Nucleus accumbens (tissue), 56 donors: ENCODE measurements at regions not wholly inside any gene's neighbourhood (a gene's known extent, or its start where the extent isn't known, plus 50 kb on each side); places are given as distances from the start of the nearest gene placed in this dataset.
"Not testable (repeated sequence)": the region's sequence is repeated elsewhere in the genome, so short reads cannot be mapped to it uniquely, and the experiment has no call there.

Experiments used
- DNase-seq, 56 donors: peaks; one replicate each; lab custom pipeline; 2025; lab: John Stamatoyannopoulos, UW

DNA sequence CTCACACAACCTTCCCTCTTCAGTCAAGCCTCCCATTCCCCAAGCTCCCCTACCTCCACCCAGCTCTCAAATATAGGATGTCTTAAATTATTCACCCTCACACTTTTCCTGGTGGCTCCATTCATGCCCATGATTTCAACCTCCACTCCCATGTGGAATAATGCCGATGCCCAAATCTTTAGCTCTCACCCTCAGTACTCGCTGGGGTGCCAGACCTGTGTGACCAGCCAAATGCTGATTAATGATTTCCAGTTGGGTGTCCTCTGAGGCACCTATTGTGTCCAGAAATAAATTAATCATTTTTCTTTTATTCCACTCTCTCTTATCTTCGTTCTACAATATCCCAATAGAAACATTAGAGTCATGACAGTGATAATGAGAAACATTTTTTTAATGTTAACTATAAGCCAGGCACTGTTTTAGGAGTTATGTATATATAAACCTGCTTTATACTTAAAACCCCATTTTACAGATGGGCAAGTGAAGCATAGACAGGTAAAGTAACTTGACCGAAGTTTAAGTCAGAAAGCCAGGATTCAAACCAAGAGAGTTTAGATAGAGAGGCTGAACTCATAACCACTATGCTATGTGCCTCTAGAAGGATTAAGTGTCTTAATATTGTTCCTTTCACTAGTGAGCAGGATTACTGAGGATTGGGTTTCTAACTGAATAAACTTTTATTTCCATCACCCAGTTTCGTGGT lies 209.7 kb downstream of the DUSP10 start:
- no peak for DNase-seq

DNA sequence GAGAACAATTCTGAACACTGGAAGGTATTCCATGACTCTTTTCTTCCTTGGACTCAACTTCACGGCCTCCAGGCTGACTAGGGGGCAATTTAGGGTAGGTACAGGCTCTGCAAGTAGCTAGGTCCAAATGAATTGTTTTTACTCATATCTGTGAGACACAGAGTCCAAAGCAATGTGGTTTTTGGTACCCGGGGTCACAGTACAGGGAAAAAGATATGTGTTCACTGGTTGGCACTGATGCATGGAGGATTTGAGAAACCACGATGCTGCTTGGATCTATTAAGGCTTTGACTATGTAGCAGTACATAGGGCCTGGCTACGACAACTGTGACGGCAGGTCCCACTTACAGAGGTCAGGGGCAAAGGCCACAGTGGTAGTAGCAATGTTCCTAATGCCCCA lies 200.6 kb downstream of the DUSP10 start:
- no peak for DNase-seq

DNA sequence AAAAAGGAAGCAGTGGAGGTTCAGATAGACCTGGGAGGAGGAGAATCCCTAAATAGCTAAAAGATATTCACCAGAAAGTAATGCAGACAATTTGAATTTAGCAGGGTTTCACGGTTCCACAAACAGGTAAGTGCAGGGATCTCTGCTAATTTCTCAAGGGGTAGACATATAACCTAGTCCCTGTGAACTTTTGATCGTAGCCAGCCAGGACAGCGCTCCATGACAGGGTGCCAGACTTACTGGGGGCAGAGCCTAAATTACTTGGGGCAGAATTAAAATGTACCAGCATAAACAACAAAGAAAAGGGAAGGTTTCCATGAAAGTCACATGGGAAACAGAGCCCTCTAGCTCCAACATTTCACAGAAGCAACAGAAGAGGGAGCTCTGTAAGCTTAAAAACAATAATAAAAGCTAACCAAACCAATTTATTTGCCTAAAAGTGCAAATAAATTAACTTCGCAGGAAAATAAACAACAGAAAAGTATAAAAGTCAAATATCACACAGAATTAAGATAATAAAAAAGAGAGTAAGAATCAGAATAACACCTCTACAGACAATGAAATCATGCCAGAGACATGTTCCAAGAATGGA lies 198.3 kb downstream of the DUSP10 start:
- DNase-seq, result peak in 2 of 56 donors; percentile 1 to 4

DNA sequence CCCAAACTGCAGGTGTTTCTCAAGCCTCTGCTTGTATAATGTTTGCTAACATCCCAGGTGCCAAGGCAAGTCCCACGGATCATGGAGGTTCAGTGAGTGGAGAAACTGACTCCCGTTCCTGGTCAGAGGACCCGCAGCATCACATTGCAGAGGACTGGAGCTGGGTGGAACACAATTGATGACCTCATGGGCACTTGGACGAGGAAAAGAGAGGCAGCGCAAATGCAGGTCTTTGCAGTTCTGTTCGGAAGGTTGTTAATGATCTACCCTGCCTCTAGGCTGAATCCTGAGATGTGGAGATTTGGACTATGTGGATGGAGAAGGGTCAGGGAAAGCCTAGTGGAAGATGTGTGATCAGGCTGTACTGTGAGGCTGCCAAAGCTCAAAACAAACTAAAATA lies 192.9 kb downstream of the DUSP10 start:
- no peak for DNase-seq

GRCh38 chr1:221549815-221550214 lies 192.1 kb downstream of the DUSP10 start:
- DNase-seq, result no peak

GRCh38 chr1:221552792-221553191 lies 189.1 kb downstream of the DUSP10 start:
- not testable (repeated sequence) for DNase-seq

DNA sequence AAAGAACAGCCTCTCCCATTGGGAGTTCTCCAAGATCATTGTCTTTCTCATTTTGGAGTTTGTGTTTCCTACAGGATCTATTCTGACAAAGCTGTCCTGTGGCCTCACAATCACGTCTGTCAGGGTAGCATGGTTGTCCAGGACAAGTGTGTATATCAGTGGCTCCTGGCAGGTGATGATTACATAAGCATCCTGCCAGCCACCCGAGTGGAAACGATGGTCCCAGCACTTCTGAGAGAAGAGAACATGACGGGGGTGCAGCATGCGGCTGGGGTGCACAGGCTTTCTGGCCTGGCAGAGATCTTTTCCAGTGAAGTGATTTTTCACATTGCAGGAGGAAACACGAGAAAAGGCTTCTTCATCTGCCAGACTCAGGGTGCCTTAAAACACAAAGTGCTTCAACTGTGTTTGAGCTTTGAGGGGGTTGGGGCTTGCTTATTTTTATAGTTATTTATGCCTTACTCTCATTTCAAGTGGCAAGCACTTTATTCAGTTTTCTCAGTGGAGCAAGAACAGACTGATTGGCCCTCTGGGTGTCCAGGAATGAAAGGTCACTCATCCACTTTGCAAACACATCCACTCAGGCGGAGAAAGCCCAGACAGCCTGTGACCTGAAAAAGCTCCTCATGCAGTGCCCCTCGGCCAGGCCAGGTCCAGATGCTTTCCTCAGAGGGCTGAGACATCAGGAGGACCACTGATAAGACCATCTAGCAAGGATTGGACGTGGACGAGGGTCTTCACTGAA lies 186.0 kb downstream of the DUSP10 start:
- DNase-seq, result no peak

DNA sequence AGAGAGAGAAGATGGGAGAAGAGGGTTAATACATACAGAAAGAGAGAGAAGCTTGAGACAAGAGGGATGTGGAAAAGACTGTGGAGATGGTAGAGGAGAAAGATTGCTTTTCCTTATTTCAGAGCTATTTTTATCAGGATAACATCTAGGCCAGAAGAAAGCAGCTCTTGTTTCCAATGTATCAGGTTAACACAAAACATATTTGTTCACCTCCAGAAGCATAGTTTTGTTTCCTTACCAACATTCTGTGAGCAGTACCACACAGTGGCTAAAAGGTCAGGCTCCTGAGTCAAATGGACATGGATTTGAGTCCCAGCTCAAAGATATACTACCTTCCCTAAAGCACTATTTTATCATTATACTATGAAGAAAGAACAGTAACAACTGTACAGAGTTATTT lies 185.5 kb downstream of the DUSP10 start:
- DNase-seq, result no peak

- no peak for DNase-seq
These were observed 184.9 kb downstream of the DUSP10 start for GRCh38 chr1:221557013-221557412.

- no peak for DNase-seq
These were observed 183.5 kb downstream of the DUSP10 start for GRCh38 chr1:221558396-221558795.

DNA sequence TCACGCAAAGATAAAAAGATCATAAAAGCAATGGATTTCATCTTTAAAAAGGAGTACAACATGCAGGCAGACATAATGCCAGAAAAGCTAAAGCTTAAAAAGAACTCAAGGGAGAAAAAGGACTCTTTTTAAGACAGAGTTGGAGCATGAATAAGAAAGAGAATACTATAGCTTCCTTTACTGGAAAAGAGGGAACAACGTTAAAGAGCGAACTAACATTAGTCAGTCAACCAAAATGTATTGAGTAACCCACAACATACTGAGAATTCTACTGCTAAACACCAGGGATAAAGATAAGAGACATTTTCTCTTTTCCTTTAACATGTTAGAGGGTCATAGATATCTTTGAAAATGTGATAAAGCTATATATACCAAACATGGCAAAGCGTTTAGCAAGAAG lies 182.0 kb downstream of the DUSP10 start:
- DNase-seq, result no peak

GRCh38 chr1:221562542-221563475 lies 179.1 kb downstream of the DUSP10 start:
- DNase-seq, result no peak

DNA sequence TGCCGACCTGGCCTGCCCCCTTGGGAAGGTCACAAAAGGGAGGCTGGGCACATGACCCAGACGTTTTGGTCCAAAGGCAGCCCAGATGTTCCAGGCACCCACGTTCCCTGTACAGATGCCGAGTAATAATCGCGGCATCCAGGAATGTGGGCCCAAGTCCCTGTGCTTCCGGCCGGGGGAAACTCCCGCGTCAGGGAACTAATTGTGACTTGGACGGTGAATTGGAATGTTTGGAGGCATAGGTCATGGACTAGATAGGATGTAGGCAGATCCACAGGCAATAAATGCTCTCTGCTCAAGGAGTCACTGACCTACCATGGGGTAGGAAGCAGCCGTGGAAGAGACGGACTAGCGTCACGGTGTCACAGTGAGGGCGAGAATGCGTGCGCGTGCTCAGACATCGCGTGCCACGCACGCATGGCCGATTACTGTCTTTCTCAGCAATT lies 178.4 kb downstream of the DUSP10 start:
- no peak for DNase-seq

DNA sequence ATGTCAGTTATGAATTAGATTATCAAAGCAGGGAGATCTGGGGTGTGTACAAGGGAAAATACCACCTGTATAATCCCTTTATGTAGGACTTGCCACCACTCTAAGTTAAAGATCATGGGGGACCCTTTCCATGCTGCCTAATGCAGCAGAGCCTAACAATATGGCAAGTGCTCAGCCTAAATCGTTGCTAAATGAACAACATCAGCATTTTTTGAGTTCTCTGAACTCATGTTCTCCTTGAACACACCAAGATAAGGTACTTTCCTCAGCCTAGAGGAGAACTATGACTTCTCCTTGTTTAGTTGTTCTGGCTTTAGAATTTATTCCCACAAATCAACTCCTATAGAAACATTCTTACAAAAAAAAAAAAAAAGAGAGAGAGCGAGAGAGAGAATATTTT lies 177.0 kb downstream of the DUSP10 start:
- DNase-seq, result no peak

DNA sequence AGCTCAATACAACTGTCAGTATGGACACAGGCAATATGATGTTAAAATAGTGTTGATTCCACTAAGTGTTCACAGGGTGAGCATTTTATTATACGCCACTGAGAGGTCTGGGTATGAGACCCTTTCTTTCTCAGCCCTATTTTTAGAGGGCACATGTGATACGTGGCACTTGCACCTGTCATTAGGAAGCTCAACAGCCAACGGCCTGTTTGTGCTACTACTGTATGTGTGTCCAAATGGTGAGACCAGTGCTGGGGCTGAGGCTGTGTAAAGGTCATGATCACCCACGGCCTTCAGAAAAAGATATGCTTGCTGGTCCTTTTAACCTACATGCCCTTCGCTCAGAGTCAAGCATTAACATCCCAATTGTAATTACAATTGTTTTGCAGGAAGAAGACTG lies 176.2 kb downstream of the DUSP10 start:
- DNase-seq, result no peak

- DNase-seq, result no peak
These were observed 173.9 kb downstream of the DUSP10 start for GRCh38 chr1:221567859-221568507.

DNA sequence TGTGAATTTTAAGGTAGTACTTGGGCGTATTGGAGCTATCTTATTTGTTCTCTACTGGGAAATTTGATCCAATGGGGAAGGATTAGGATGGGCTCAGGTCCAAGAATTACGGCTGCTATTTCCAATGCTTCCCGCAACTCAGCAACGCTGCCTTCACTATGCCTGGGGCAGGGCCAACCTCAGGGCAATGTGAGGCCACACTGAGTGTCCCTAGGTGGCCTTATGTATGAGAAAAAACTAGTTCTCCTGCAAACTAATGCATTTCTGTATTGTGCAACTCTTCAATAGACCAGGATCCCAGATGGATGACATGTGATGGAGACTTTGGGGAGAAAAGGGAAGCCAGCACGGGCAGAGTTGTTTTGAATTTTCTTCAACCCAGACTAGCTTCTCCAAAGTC lies 168.1 kb downstream of the DUSP10 start:
- DNase-seq, result no peak

- no peak for DNase-seq
These were observed 167.4 kb downstream of the DUSP10 start for GRCh38 chr1:221574529-221574928.

GRCh38 chr1:221575605-221576004 lies 166.3 kb downstream of the DUSP10 start:
- DNase-seq, result no peak

- DNase-seq, result no peak
These were observed 165.6 kb downstream of the DUSP10 start for GRCh38 chr1:221576268-221576667.
